ENCODE measurements at regions not wholly inside any gene's neighbourhood (a gene's known extent, or its start where the extent isn't known, plus 50 kb on each side); places are given as distances from the start of the nearest gene placed in this dataset.
A peak's percentile ranks its signal among the peaks of the same experiment; 100 is the strongest.

DNA sequence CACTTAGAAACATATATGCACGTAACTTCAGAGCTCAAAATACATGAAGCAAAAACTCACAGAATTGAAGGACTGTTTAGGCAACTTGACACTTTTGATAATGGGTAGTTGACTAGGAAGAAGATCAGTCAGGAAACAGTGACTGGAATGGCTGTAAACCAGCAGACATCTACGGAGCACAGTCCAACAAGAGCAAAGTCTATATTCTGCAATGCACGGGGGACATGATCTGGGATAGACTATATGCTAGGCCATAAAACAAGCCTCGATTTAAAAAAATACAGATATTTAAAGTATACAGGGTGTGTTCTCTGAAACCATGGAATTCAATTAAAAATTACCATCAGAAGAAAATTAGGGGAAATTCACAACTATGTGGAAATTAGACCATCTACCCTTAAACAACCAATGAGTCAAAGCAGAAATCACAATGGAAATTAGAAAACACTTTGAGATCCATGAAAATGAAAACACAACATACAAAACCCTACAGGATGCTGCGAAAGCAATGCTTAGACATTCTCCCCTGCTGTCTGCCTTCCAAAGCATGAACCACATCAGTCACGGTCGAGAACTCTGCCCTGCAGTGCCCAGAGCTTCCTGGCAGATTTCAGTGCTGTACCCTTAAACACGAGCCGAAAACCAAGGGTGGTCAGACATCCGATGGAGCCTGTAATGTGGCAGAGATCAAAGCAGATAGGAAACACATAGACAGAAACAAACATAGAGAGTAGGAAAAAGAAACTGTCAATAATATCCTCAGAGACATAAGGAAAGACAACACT lies 651.9 kb upstream of the HS6ST1 start:
- Histone ChIP-seq H3K9ac (no peak overlapping the region), H3K79me2 (ENCODE audit: low read depth) (no peaks in the 10 kb centered on the region), H3K9me3 (ENCODE audit: low read depth) (no peaks in the 10 kb centered on the region), H3K4me2 (no peak overlapping the region), H3F3A (ENCODE audit: low read depth) (no peaks in the 10 kb centered on the region), H3K27ac (no peak overlapping the region), H3K27me3 (no peaks in the 10 kb centered on the region), H4K20me1 (ENCODE audit: low read depth) (no peaks in the 10 kb centered on the region), H3K4me3 (no peak overlapping the region), H3K4me1 (no peaks in the 10 kb centered on the region), H3K36me3 (no peaks in the 10 kb centered on the region), H2AFZ (replicated peaks) (no peak overlapping the region)
- no peak for DNase-seq (ENCODE audit: low spot score)
- Mint-ChIP-seq H3K4me1 (peaks cover 11% of the 10 kb centered on the region), H3K4me3 (peak overlapping the region; percentile 0), H3K27ac (peak overlapping the region; percentile 1), H3K9me3 (peaks cover 6% of the 10 kb centered on the region), H3K27me3 (ENCODE audit: insufficient read depth, low read depth) (peaks cover 3% of the 10 kb centered on the region), H3K36me3 (no peaks in the 10 kb centered on the region)
- TF ChIP-seq EZH2 (IDR thresholded peaks at IDR 0.05) = no peak
- TF ChIP-seq, protein P1, sequence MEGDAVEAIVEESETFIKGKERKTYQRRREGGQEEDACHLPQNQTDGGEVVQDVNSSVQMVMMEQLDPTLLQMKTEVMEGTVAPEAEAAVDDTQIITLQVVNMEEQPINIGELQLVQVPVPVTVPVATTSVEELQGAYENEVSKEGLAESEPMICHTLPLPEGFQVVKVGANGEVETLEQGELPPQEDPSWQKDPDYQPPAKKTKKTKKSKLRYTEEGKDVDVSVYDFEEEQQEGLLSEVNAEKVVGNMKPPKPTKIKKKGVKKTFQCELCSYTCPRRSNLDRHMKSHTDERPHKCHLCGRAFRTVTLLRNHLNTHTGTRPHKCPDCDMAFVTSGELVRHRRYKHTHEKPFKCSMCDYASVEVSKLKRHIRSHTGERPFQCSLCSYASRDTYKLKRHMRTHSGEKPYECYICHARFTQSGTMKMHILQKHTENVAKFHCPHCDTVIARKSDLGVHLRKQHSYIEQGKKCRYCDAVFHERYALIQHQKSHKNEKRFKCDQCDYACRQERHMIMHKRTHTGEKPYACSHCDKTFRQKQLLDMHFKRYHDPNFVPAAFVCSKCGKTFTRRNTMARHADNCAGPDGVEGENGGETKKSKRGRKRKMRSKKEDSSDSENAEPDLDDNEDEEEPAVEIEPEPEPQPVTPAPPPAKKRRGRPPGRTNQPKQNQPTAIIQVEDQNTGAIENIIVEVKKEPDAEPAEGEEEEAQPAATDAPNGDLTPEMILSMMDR (IDR thresholded peaks at IDR 0.05) = no peak
- TF ChIP-seq EZH2phosphoT487 (IDR thresholded peaks at IDR 0.05) = no peak

GRCh38 chr2:128973566-128973965 lies 654.9 kb upstream of the HS6ST1 start:
- no peak overlapping the region for H2AFZ ChIP-seq (replicated peaks)
- no peak for DNase-seq (ENCODE audit: low spot score)
- TF ChIP-seq EZH2phosphoT487 (IDR thresholded peaks at IDR 0.05) (no peak), EZH2 (IDR thresholded peaks at IDR 0.05) (no peak)
- TF ChIP-seq, protein P1 (IDR thresholded peaks at IDR 0.05) = no peak
- peaks cover 15% of the 10 kb centered on the region for H3K4me1 Mint-ChIP-seq
- no peaks in the 10 kb centered on the region for H3F3A ChIP-seq (ENCODE audit: low read depth)
- no peak overlapping the region for H3K4me3 ChIP-seq
- H3K27ac Mint-ChIP-seq = no peak overlapping the region
- H3K4me1 ChIP-seq = no peaks in the 10 kb centered on the region
- peaks cover 3% of the 10 kb centered on the region for H3K27me3 Mint-ChIP-seq (ENCODE audit: insufficient read depth, low read depth)
- H4K20me1 ChIP-seq (ENCODE audit: low read depth) = no peaks in the 10 kb centered on the region
- no peaks in the 10 kb centered on the region for H3K36me3 ChIP-seq
- H3K4me3 Mint-ChIP-seq = no peak overlapping the region
- no peak overlapping the region for H3K9ac ChIP-seq
- H3K9me3 ChIP-seq (ENCODE audit: low read depth) = no peaks in the 10 kb centered on the region
- H3K4me2 ChIP-seq = no peak overlapping the region
- H3K27me3 ChIP-seq = no peaks in the 10 kb centered on the region
- no peaks in the 10 kb centered on the region for H3K79me2 ChIP-seq (ENCODE audit: low read depth)
- peaks cover 3% of the 10 kb centered on the region for H3K9me3 Mint-ChIP-seq
- no peaks in the 10 kb centered on the region for H3K36me3 Mint-ChIP-seq
- no peak overlapping the region for H3K27ac ChIP-seq

GRCh38 chr2:128978212-128978611 lies 659.5 kb upstream of the HS6ST1 start:
- no peak overlapping the region for H3K4me3 ChIP-seq
- peak; percentile 33 for DNase-seq (ENCODE audit: low spot score)
- H3K36me3 ChIP-seq = no peaks in the 10 kb centered on the region
- Mint-ChIP-seq H3K27me3 (ENCODE audit: insufficient read depth, low read depth) (no peaks in the 10 kb centered on the region), H3K36me3 (no peaks in the 10 kb centered on the region), H3K4me3 (no peak overlapping the region), H3K27ac (no peak overlapping the region), H3K9me3 (no peaks in the 10 kb centered on the region), H3K4me1 (peaks cover 9% of the 10 kb centered on the region)
- no peaks in the 10 kb centered on the region for H3F3A ChIP-seq (ENCODE audit: low read depth)
- TF ChIP-seq EZH2phosphoT487 (IDR thresholded peaks at IDR 0.05) = no peak
- TF ChIP-seq EZH2 (IDR thresholded peaks at IDR 0.05) = no peak
- TF ChIP-seq, protein P1 (IDR thresholded peaks at IDR 0.05) = no peak
- H2AFZ ChIP-seq (replicated peaks) = peak overlapping the region; percentile 73
- H4K20me1 ChIP-seq (ENCODE audit: low read depth) = no peaks in the 10 kb centered on the region
- H3K4me1 ChIP-seq = no peaks in the 10 kb centered on the region
- no peaks in the 10 kb centered on the region for H3K79me2 ChIP-seq (ENCODE audit: low read depth)
- H3K4me2 ChIP-seq = no peak overlapping the region
- H3K9ac ChIP-seq = no peak overlapping the region
- no peaks in the 10 kb centered on the region for H3K9me3 ChIP-seq (ENCODE audit: low read depth)
- H3K27ac ChIP-seq = no peak overlapping the region
- H3K27me3 ChIP-seq = no peaks in the 10 kb centered on the region

All from neural progenitor cell (in vitro differentiated cells).